SK-N-SH treated with all-trans-retinoic acid at 6 μM for 48 hours (cell line): ENCODE measurements at regions not wholly inside any gene's neighbourhood (a gene's known extent, or its start where the extent isn't known, plus 50 kb on each side); places are given as distances from the start of the nearest gene placed in this dataset.

Source experiments
- ARNTL ChIP-seq: fragments of 450-650 bp; formaldehyde crosslinking; IDR thresholded peaks from 2 replicates; pipeline ENCODE4 v1.5.0; 2020; ENCODE audit warnings: low read depth, mild to moderate bottlenecking, moderate library complexity, borderline replicate concordance
- SNAI2 ChIP-seq: fragments of 250-450 bp; sonication (Bioruptor Pico); IDR thresholded peaks from 2 replicates; pipeline ENCODE4 v1.5.0; 2020; ENCODE audit warnings: mild to moderate bottlenecking, moderate library complexity
- TOX ChIP-seq: fragments of 250-450 bp; sonication (Bioruptor Pico); IDR thresholded peaks from 2 replicates; pipeline ENCODE4 v1.8.0; 2021; ENCODE audit warnings: mild to moderate bottlenecking, moderate library complexity, borderline replicate concordance
- TF ChIP-seq, protein P1 (sequence below): fragments of 250-450 bp; sonication (Bioruptor Pico); IDR thresholded peaks from 2 replicates; pipeline ENCODE4 v1.8.0; 2020; ENCODE audit warnings: mild to moderate bottlenecking, moderate library complexity, borderline replicate concordance
- TF ChIP-seq, protein P2 (sequence below): fragments of 250-450 bp; sonication (Bioruptor Pico); IDR thresholded peaks from 2 replicates; pipeline ENCODE4 v1.5.0; 2020; ENCODE audit warnings: mild to moderate bottlenecking, moderate library complexity

DNA sequence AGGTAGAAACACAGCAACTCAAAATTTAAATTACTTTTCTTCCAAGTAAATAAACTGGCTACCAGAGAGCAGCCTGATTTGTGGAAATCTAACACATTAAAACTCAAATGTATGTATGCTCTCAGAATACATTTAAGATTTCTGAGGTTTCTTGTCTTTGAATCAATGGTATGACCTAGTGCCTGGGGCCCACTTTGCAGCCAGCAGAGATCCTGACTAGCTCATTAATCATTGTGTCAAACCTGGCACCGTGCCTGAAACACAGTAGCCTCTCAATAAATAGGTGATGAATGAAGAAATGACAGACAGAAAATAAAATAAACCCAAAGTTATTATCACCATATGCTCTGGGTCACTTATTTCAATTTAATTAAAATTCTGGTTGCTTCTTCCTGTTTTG lies 176.2 kb upstream of the FAT3 start:
- TF ChIP-seq SNAI2 (CRISPR knock-in tag) (no peak), ARNTL (CRISPR knock-in tag) (no peak), TOX (no peak)
- TF ChIP-seq, protein P1, sequence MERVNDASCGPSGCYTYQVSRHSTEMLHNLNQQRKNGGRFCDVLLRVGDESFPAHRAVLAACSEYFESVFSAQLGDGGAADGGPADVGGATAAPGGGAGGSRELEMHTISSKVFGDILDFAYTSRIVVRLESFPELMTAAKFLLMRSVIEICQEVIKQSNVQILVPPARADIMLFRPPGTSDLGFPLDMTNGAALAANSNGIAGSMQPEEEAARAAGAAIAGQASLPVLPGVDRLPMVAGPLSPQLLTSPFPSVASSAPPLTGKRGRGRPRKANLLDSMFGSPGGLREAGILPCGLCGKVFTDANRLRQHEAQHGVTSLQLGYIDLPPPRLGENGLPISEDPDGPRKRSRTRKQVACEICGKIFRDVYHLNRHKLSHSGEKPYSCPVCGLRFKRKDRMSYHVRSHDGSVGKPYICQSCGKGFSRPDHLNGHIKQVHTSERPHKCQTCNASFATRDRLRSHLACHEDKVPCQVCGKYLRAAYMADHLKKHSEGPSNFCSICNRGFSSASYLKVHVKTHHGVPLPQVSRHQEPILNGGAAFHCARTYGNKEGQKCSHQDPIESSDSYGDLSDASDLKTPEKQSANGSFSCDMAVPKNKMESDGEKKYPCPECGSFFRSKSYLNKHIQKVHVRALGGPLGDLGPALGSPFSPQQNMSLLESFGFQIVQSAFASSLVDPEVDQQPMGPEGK (CRISPR knock-in tag), result no peak
- TF ChIP-seq, protein P2, sequence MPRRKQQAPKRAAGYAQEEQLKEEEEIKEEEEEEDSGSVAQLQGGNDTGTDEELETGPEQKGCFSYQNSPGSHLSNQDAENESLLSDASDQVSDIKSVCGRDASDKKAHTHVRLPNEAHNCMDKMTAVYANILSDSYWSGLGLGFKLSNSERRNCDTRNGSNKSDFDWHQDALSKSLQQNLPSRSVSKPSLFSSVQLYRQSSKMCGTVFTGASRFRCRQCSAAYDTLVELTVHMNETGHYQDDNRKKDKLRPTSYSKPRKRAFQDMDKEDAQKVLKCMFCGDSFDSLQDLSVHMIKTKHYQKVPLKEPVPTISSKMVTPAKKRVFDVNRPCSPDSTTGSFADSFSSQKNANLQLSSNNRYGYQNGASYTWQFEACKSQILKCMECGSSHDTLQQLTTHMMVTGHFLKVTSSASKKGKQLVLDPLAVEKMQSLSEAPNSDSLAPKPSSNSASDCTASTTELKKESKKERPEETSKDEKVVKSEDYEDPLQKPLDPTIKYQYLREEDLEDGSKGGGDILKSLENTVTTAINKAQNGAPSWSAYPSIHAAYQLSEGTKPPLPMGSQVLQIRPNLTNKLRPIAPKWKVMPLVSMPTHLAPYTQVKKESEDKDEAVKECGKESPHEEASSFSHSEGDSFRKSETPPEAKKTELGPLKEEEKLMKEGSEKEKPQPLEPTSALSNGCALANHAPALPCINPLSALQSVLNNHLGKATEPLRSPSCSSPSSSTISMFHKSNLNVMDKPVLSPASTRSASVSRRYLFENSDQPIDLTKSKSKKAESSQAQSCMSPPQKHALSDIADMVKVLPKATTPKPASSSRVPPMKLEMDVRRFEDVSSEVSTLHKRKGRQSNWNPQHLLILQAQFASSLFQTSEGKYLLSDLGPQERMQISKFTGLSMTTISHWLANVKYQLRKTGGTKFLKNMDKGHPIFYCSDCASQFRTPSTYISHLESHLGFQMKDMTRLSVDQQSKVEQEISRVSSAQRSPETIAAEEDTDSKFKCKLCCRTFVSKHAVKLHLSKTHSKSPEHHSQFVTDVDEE (CRISPR knock-in tag), result no peak
